Caco-2 (cell line): ENCODE measurements at regions not wholly inside any gene's neighbourhood (a gene's known extent, or its start where the extent isn't known, plus 50 kb on each side); places are given as distances from the start of the nearest gene placed in this dataset.

ENCODE experiments used
- BruUV-seq: library from RNA; stranded (reverse); fragments of 400-500 nt; replicated peaks from 2 replicates; lab custom pipeline; 2021; lab: Mats Ljungman, UMichigan
- CTCF ChIA-PET: fragments of 300-600 bp; sonication (Branson Sonifier 250); formaldehyde crosslinking; loops from one replicate; lab custom pipeline; 2022; ENCODE audit warnings: antibody characterized with exemption; lab: Charles Lee
- POLR2A ChIA-PET: fragments of 300-600 bp; sonication (Branson Sonifier 250); formaldehyde crosslinking; loops from one replicate; lab custom pipeline; 2022; ENCODE audit warnings: antibody characterized with exemption; lab: Charles Lee
- DNase-seq, 2 experiments: peaks; one replicate each; pipeline versions ENCODE4 v3.0.0 to v3.0.0-alpha.2; 2020 to 2022
- H3K27me3 ChIP-seq: replicated peaks from 2 replicates; pipeline ENCODE4 v1.6.0; 2011; ENCODE audit warnings: low read length; ENCODE audit not compliant: control insufficient read depth, insufficient read depth
- H3K36me3 ChIP-seq: 2 replicates; pipeline ENCODE4 v1.5.1; 2011; ENCODE audit warnings: low read length; ENCODE audit not compliant: control insufficient read depth, insufficient read depth
- H3K4me1 ChIP-seq: fragments of 250-450 bp; sonication (Bioruptor Pico); 2 replicates; pipeline ENCODE4 v1.5.1; 2020; ENCODE audit warnings: mild to moderate bottlenecking
- H3K4me3 ChIP-seq: 2 replicates; pipeline ENCODE4 v1.5.1; 2011; ENCODE audit warnings: low read depth, mild to moderate bottlenecking, control low read depth, low read length
- H3K9me3 ChIP-seq: fragments of 250-450 bp; sonication (Bioruptor Pico); 2 replicates; pipeline ENCODE4 v1.5.1; 2020; ENCODE audit warnings: mild to moderate bottlenecking, moderate library complexity
- H3K27ac Mint-ChIP-seq: one replicate; pipeline ENCODE4 v1.8.0; 2022; ENCODE audit warnings: mixed read lengths; ENCODE audit not compliant: unreplicated experiment
- H3K27me3 Mint-ChIP-seq: one replicate; pipeline ENCODE4 v1.8.0; 2022; ENCODE audit warnings: mixed read lengths; ENCODE audit not compliant: insufficient read depth, unreplicated experiment
- H3K36me3 Mint-ChIP-seq: one replicate; pipeline ENCODE4 v1.8.0; 2022; ENCODE audit warnings: mild to moderate bottlenecking, mixed read lengths; ENCODE audit not compliant: insufficient read depth, unreplicated experiment
- H3K4me1 Mint-ChIP-seq: one replicate; pipeline ENCODE4 v1.8.0; 2022; ENCODE audit warnings: low read depth, mixed read lengths; ENCODE audit not compliant: unreplicated experiment
- H3K4me3 Mint-ChIP-seq: one replicate; pipeline ENCODE4 v1.8.0; 2022; ENCODE audit warnings: mild to moderate bottlenecking, moderate library complexity, mixed read lengths; ENCODE audit not compliant: unreplicated experiment
- H3K9me3 Mint-ChIP-seq: one replicate; pipeline ENCODE4 v1.8.0; 2022; ENCODE audit warnings: mixed read lengths; ENCODE audit not compliant: unreplicated experiment
- intact Hi-C: fragments of 100-400 bp; cut with micrococcal nuclease; formaldehyde crosslinking; loops from one replicate; pipeline ENCODE4 v1.10.0; 2022; ENCODE audit not compliant: unreplicated experiment
- TF ChIP-seq, protein P1 (sequence below), 2 experiments: fragments of 200-600 bp in 1 of 2; IDR thresholded peaks; 1 replicate in 1 of 2; 2 replicates in 1 of 2; pipeline versions ENCODE4 v1.5.1 to v1.8.0; 2011 to 2022; ENCODE audit warnings: antibody characterized with exemption in 1 of 2, control low read depth in 1 of 2, inconsistent platforms in 1 of 2, low read depth in 1 of 2, low read length in 1 of 2, mild to moderate bottlenecking in 1 of 2, moderate library complexity in 1 of 2; ENCODE audit not compliant: insufficient read depth in 1 of 2, severe bottlenecking in 1 of 2, unreplicated experiment in 1 of 2

DNA sequence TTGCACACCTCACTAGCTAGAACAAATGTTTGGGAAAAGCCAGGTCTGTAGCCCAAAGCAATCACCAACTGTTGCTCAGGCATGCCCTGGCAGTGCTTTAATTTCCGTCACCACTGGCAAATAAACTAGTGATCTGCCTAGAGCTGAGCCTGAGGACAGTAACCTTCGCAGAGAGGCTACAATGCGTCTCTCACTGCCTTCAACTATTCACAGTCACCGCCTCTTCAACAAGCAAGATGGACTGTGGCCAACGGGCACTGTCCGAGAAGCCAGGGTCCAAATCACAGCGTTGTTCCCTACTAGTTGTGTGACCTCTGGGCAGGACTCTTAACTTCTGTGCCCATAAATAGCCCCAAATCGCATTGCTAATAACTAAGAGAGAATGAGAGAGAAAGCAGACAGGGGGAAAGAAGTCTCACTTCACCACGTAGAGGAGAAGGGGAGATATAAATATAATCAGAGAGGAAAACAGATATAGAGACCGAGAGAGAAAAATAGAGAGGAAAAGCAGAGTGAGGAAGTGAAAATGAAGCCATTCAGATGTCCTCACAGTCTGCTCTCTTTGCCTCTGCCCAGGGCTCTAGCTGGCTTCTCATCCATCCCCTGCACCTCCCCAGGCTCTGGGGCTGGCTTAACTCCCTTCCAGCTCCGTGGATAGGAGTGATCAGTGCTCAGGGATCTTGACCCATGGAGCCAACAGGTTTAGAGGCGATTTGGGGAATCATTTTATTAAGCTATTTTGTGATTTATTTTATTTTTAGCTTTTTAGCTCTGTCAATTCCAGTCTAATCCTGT is 157.9 kb downstream of the ZDHHC21 start:
- H3K36me3 Mint-ChIP-seq: no peaks in the 10 kb centered on the region
- BruUV-seq: no TSS peak
- POLR2A ChIA-PET: no interaction called here
- no peak for DNase-seq
- Histone ChIP-seq H3K4me3 (no peak overlapping the region), H3K36me3 (no peaks in the 10 kb centered on the region), H3K4me1 (peaks cover 3% of the 10 kb centered on the region; the same call in 1 of the 2 replicates), H3K27me3 (no peaks in the 10 kb centered on the region), H3K9me3 (no peaks in the 10 kb centered on the region)
- no peaks in the 10 kb centered on the region for H3K27me3 Mint-ChIP-seq
- peaks cover 6% of the 10 kb centered on the region for H3K4me1 Mint-ChIP-seq
- TF ChIP-seq, protein P1, sequence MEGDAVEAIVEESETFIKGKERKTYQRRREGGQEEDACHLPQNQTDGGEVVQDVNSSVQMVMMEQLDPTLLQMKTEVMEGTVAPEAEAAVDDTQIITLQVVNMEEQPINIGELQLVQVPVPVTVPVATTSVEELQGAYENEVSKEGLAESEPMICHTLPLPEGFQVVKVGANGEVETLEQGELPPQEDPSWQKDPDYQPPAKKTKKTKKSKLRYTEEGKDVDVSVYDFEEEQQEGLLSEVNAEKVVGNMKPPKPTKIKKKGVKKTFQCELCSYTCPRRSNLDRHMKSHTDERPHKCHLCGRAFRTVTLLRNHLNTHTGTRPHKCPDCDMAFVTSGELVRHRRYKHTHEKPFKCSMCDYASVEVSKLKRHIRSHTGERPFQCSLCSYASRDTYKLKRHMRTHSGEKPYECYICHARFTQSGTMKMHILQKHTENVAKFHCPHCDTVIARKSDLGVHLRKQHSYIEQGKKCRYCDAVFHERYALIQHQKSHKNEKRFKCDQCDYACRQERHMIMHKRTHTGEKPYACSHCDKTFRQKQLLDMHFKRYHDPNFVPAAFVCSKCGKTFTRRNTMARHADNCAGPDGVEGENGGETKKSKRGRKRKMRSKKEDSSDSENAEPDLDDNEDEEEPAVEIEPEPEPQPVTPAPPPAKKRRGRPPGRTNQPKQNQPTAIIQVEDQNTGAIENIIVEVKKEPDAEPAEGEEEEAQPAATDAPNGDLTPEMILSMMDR (IDR thresholded peaks at IDR 0.05; ENCODE audit: insufficient read depth in 1 of 2, low read depth in 1 of 2, low read length in 1 of 2, severe bottlenecking in 1 of 2, unreplicated experiment in 1 of 2): no peak
- H3K4me3 Mint-ChIP-seq: no peak overlapping the region
- no peak overlapping the region for H3K27ac Mint-ChIP-seq
- intact Hi-C loops: no loop called here
- CTCF ChIA-PET: no interaction called here
- H3K9me3 Mint-ChIP-seq: no peaks in the 10 kb centered on the region

DNA sequence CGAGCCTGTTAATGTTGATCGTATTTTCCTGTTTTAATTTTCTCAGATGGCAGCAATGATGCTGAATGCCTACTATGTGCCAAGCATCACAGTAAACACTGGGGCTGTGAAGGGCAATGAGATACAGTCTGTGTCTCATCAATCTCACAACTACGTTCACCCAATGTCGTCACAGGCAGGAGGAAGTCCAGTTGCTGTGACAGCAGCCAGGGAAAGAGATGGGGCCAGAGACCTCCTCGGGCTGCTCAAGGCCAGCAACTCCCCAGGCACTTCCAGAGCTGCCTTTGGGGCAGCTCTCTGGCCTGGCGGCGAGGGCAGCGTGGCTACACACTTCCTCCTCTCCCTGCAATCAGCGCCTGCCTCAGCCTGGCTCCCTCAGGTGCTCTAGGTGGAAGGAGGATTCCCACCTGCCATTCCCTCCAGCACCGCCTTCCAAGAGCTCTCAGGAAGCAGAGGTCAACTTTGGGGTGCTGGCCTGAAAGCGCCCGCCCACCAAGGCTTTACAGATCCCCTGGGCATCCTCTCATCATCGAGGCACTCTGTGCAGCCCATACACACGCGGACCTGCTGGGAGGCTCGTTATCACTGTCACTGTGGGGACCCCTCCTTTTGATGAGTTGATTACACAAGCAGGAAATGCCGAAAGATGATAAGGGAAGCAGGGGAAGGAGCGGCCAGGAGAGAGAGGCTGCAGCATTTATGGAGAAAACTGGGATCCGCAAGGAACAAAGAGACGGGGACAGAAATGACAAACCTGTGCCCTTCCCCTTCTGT is 159.2 kb downstream of the ZDHHC21 start:
- no TSS peak for BruUV-seq
- H3K4me3 ChIP-seq: no peak overlapping the region

More for the DNA sequence above, 159.2 kb downstream of the ZDHHC21 start:
- peak overlapping the region; percentile 41 for H3K27ac Mint-ChIP-seq
- Histone ChIP-seq H3K9me3 (no peaks in the 10 kb centered on the region), H3K27me3 (no peaks in the 10 kb centered on the region), H3K4me1 (peaks cover 3% of the 10 kb centered on the region; the same call in 1 of the 2 replicates), H3K36me3 (no peaks in the 10 kb centered on the region)
- no peak overlapping the region for H3K4me3 Mint-ChIP-seq
- H3K36me3 Mint-ChIP-seq: no peaks in the 10 kb centered on the region
- H3K9me3 Mint-ChIP-seq: no peaks in the 10 kb centered on the region
- POLR2A ChIA-PET: no interaction called here
- TF ChIP-seq, protein P1 (IDR thresholded peaks at IDR 0.05; ENCODE audit: insufficient read depth in 1 of 2, low read depth in 1 of 2, low read length in 1 of 2, severe bottlenecking in 1 of 2, unreplicated experiment in 1 of 2): no peak
- peaks cover 6% of the 10 kb centered on the region for H3K4me1 Mint-ChIP-seq
- intact Hi-C loops: no loop called here
- CTCF ChIA-PET: no interaction called here
- DNase-seq: no peak
- H3K27me3 Mint-ChIP-seq: no peaks in the 10 kb centered on the region
